ENCODE measurements at regions not wholly inside any gene's neighbourhood (a gene's known extent, or its start where the extent isn't known, plus 50 kb on each side); places are given as distances from the start of the nearest gene placed in this dataset.

- H2BK5ac ChIP-seq (ENCODE audit: low read depth, low read length) = no peak overlapping the region
- WGBS, 2 experiments (ENCODE audit: extremely low coverage in 1 of 2, insufficient coverage in 1 of 2, insufficient read length in 1 of 2, insufficient replicate concordance in 2 of 2, low coverage in 1 of 2, low lambda C conversion rate in 2 of 2, missing lambda C conversion rate in 1 of 2) = 86% methylated on average over 1 of the region's 1 CpG; no CpG with 5 or more reads in 1 of the 2 experiments
- H2BK20ac ChIP-seq (ENCODE audit: low read length) = no peak overlapping the region
- H4K91ac ChIP-seq (replicated peaks; ENCODE audit: insufficient read length, low read length) = no peak overlapping the region
- POLR2A ChIA-PET (ENCODE audit: partially characterized antibody) = no interaction called here
- H3K79me1 ChIP-seq (ENCODE audit: low read depth, low read length) = no peaks in the 10 kb centered on the region
- H3K9me3 ChIP-seq (ENCODE audit: insufficient read depth in 2 of 2, low read depth in 1 of 2, low read length in 1 of 2) = no peaks in the 10 kb centered on the region
- H4K8ac ChIP-seq (ENCODE audit: extremely low read depth, insufficient read depth, low read length) = no peak overlapping the region
- no peaks in the 10 kb centered on the region for H3K36me3 ChIP-seq (ENCODE audit: control insufficient read depth in 2 of 4, insufficient read depth in 4 of 4, low read length in 3 of 4)
- no peak overlapping the region for H2BK15ac ChIP-seq (ENCODE audit: low read length)
- no peak overlapping the region for H4K5ac ChIP-seq (ENCODE audit: insufficient read length, low read depth, low read length)
- no peak overlapping the region for H3K18ac ChIP-seq (ENCODE audit: extremely low read depth, low read length)
- no peaks in the 10 kb centered on the region; the same call in 1 of the 2 replicates for H3K23me2 ChIP-seq (ENCODE audit: low read depth, low read length)
- no peak overlapping the region for H2BK12ac ChIP-seq (ENCODE audit: low read depth, low read length)
- H3K27me3 ChIP-seq (replicated peaks in 1 of 4; ENCODE audit: control insufficient read depth in 3 of 4, extremely low read depth in 1 of 4, insufficient read depth in 3 of 4, low read length in 3 of 4) = no peaks in the 10 kb centered on the region
- CTCF ChIA-PET (ENCODE audit: partially characterized antibody) = interaction anchor here (0.6 to 1.5 kb wide), 5 partner anchors 11 to 202 kb away, joined by 3 to 4 read pairs (median 3); no protein-coding TSS in a partner anchor
- no peak overlapping the region for H3K4ac ChIP-seq (replicated peaks; ENCODE audit: insufficient read length, low read depth, low read length)
- no peak overlapping the region for H2AK5ac ChIP-seq (ENCODE audit: low read depth, low read length)
- FAIRE-seq (no peak), DNase-seq (ENCODE audit: low read depth in 1 of 2, low spot score in 2 of 2) (no peak)
- H3K79me2 ChIP-seq (ENCODE audit: control insufficient read depth in 1 of 2, insufficient read depth in 2 of 2, low read length in 2 of 2) = no peaks in the 10 kb centered on the region
- H3K4me2 ChIP-seq (ENCODE audit: insufficient read depth in 1 of 2, low read depth in 2 of 2, low read length in 2 of 2) = no peak overlapping the region
- H3K23ac ChIP-seq (ENCODE audit: insufficient read length) = no peak overlapping the region
- H2AFZ ChIP-seq (ENCODE audit: low read length) = no peak overlapping the region
- no peak overlapping the region for H2BK120ac ChIP-seq (replicated peaks; ENCODE audit: low read depth, low read length)
- H3K56ac ChIP-seq (replicated peaks; ENCODE audit: insufficient read length, low read depth, low read length) = no peak overlapping the region
- H3K9ac ChIP-seq (replicated peaks in 1 of 4; ENCODE audit: extremely low read depth in 1 of 4, low read depth in 3 of 4, low read length in 3 of 4) = no peak overlapping the region
- no peak for TF ChIP-seq GABPA (IDR thresholded peaks at IDR 0.05; ENCODE audit: borderline replicate concordance, insufficient read depth, low read length)
- no peak for TF ChIP-seq ATF2 (IDR thresholded peaks at IDR 0.05; ENCODE audit: low read length)
- TF ChIP-seq RNF2 (IDR thresholded peaks at IDR 0.05; ENCODE audit: borderline replicate concordance, low read depth, low read length, missing control alignments, poor library complexity, severe bottlenecking) = no peak
- TF ChIP-seq TCF12 (IDR thresholded peaks at IDR 0.05; ENCODE audit: low read depth, low read length) = no peak
- no peak for TF ChIP-seq HDAC6 (IDR thresholded peaks at IDR 0.05; ENCODE audit: low read depth, low read length)
- TF ChIP-seq SIRT6 (IDR thresholded peaks at IDR 0.05; ENCODE audit: low read length) = no peak
- no peak for TF ChIP-seq POLR2AphosphoS5 (IDR thresholded peaks at IDR 0.05; ENCODE audit: low read depth, low read length)
- TF ChIP-seq MAX (IDR thresholded peaks at IDR 0.05) = no peak
- TF ChIP-seq FOSL1 (IDR thresholded peaks at IDR 0.05; ENCODE audit: insufficient read depth, low read depth, low read length) = no peak
- TF ChIP-seq NRF1 (IDR thresholded peaks at IDR 0.05; ENCODE audit: low read depth, low read length) = no peak
- no peak for TF ChIP-seq KDM1A (IDR thresholded peaks at IDR 0.05; ENCODE audit: borderline replicate concordance, low read length)
- TF ChIP-seq EZH2 (IDR thresholded peaks at IDR 0.05; ENCODE audit: low read depth, low read length, severe bottlenecking) = no peak
- no peak overlapping the region for H3K27ac ChIP-seq (ENCODE audit: low read depth, low read length)
- no peak overlapping the region for H3K4me3 ChIP-seq (ENCODE audit: extremely low read depth in 1 of 4, insufficient read depth in 2 of 4, low read depth in 3 of 4, low read length in 4 of 4)
- H4K20me1 ChIP-seq (replicated peaks in 1 of 2; ENCODE audit: control insufficient read depth in 1 of 2, insufficient read depth in 2 of 2, low read length in 2 of 2) = no peaks in the 10 kb centered on the region
- no peak overlapping the region for H3K14ac ChIP-seq (ENCODE audit: insufficient read length)
- H3K4me1 ChIP-seq (replicated peaks in 1 of 4; ENCODE audit: control insufficient read depth in 3 of 4, insufficient read depth in 4 of 4, low read length in 3 of 4) = 0 out of 7 replicates have a peak, but pooled peaks cover 0 to 2% (median 0%) of the 10 kb centered on the region in 4 experiments
Measured at GRCh38 chr10:25724241-25724640, 209.8 kb upstream of the MYO3A start.
